ENCODE measurements at regions not wholly inside any gene's neighbourhood (a gene's known extent, or its start where the extent isn't known, plus 50 kb on each side); places are given as distances from the start of the nearest gene placed in this dataset.
"Not testable (repeated sequence)": the region's sequence is repeated elsewhere in the genome, so short reads cannot be mapped to it uniquely, and the experiment has no call there.

- ATAC-seq (no peak), DNase-seq (no peak)
- intact Hi-C loops (cut with DNase I) = no loop called here
Measured at GRCh38 chr2:155965415-155966063, 367.0 kb downstream of the NR4A2 start.

- no peak for ATAC-seq
- intact Hi-C loops (cut with DNase I) = no loop called here
- DNase-seq = no peak
Measured at GRCh38 chr2:155961641-155962040, 370.9 kb downstream of the NR4A2 start.

GRCh38 chr2:155958834-155959233, 373.7 kb downstream of the NR4A2 start:
- intact Hi-C loops (cut with DNase I) = no loop called here
- DNase-seq (no peak), ATAC-seq (no peak)

- intact Hi-C loops (cut with DNase I) = no loop called here
- no peak for ATAC-seq
- DNase-seq = no peak
Measured at GRCh38 chr2:155947069-155947468, 385.5 kb downstream of the NR4A2 start.

- DNase-seq (no peak), ATAC-seq (no peak)
- intact Hi-C loops (cut with DNase I) = no loop called here
Measured at GRCh38 chr2:155944218-155944617, 388.3 kb downstream of the NR4A2 start.

- intact Hi-C loops (cut with DNase I) = no loop called here
- ATAC-seq (no peak), DNase-seq (no peak)
Measured at GRCh38 chr2:155930312-155930711, 402.2 kb downstream of the NR4A2 start.

GRCh38 chr2:155917380-155917779, 415.1 kb downstream of the NR4A2 start:
- no peak for DNase-seq
- intact Hi-C loops (cut with DNase I) = no loop called here
- no peak for ATAC-seq

GRCh38 chr2:155913356-155913755, 419.2 kb downstream of the NR4A2 start:
- intact Hi-C loops (cut with DNase I) = no loop called here
- ATAC-seq (no peak), DNase-seq (no peak)

GRCh38 chr2:155908567-155908966, 424.0 kb downstream of the NR4A2 start:
- ATAC-seq = no peak
- intact Hi-C loops (cut with DNase I) = no loop called here
- DNase-seq = no peak

- ATAC-seq (no peak), DNase-seq (no peak)
- intact Hi-C loops (cut with DNase I) = no loop called here
Measured at GRCh38 chr2:155907211-155907610, 425.3 kb downstream of the NR4A2 start.

GRCh38 chr2:155905657-155906056, 426.9 kb downstream of the NR4A2 start:
- intact Hi-C loops (cut with DNase I) = no loop called here
- no peak for DNase-seq
- ATAC-seq = no peak

- DNase-seq (no peak), ATAC-seq (no peak)
- intact Hi-C loops (cut with DNase I) = no loop called here
Measured at GRCh38 chr2:155904720-155905119, 427.8 kb downstream of the NR4A2 start.

- intact Hi-C loops (cut with DNase I) = no loop called here
- no peak for ATAC-seq
- no peak for DNase-seq
Measured at GRCh38 chr2:155902635-155903034, 429.9 kb downstream of the NR4A2 start.

GRCh38 chr2:155895016-155895415, 437.5 kb downstream of the NR4A2 start:
- ATAC-seq (no peak), DNase-seq (no peak)
- intact Hi-C loops (cut with DNase I) = no loop called here

- DNase-seq; ATAC-seq; intact Hi-C loops (cut with DNase I): not testable (repeated sequence)
Measured at GRCh38 chr2:155880382-155880781, 452.1 kb downstream of the NR4A2 start.

- ATAC-seq; intact Hi-C loops (cut with DNase I); DNase-seq: not testable (repeated sequence)
Measured at GRCh38 chr2:155879900-155880299, 452.6 kb downstream of the NR4A2 start.

- ATAC-seq (no peak), DNase-seq (no peak)
- intact Hi-C loops (cut with DNase I) = no loop called here
Measured at GRCh38 chr2:155872396-155872795, 460.1 kb downstream of the NR4A2 start.

GRCh38 chr2:155871940-155872339, 460.6 kb downstream of the NR4A2 start:
- ATAC-seq (no peak), DNase-seq (no peak)
- intact Hi-C loops (cut with DNase I) = no loop called here

- no peak for ATAC-seq
- no peak for DNase-seq
- intact Hi-C loops (cut with DNase I) = no loop called here
Measured at GRCh38 chr2:155867564-155867963, 465.0 kb downstream of the NR4A2 start.

- DNase-seq (no peak), ATAC-seq (no peak)
- intact Hi-C loops (cut with DNase I) = no loop called here
Measured at GRCh38 chr2:155866477-155866876, 466.0 kb downstream of the NR4A2 start.

- ATAC-seq = no peak
- no peak for DNase-seq
- intact Hi-C loops (cut with DNase I) = no loop called here
Measured at GRCh38 chr2:155852156-155852555, 480.4 kb downstream of the NR4A2 start.

GRCh38 chr2:155846259-155846658, 486.3 kb downstream of the NR4A2 start:
- ATAC-seq (no peak), DNase-seq (no peak)
- intact Hi-C loops (cut with DNase I) = no loop called here

Data from left cardiac atrium (tissue), 4 donors.